ENCODE measurements at regions not wholly inside any gene's neighbourhood (a gene's known extent, or its start where the extent isn't known, plus 50 kb on each side); places are given as distances from the start of the nearest gene placed in this dataset.

- no peak for TF ChIP-seq CTCF (IDR thresholded peaks at IDR 0.05 in 4 of 5, conservative IDR thresholded peaks at IDR 0.05 in 1 of 5)
- TF ChIP-seq POLR2A (IDR thresholded peaks at IDR 0.05): no peak
Measured at GRCh38 chr4:156537286-156537685, 434.3 kb downstream of the PDGFC start.

Measured in gastrocnemius medialis (tissue), 4 donors.